SU-DHL-6 (cell line): ENCODE measurements at regions not wholly inside any gene's neighbourhood (a gene's known extent, or its start where the extent isn't known, plus 50 kb on each side); places are given as distances from the start of the nearest gene placed in this dataset.

Experiments
- H2AFZ ChIP-seq: fragments of 200-600 bp; sonication (generic); 2 replicates; pipeline ENCODE4 v1.6.1; 2014; ENCODE audit warnings: low read depth, mild to moderate bottlenecking, moderate library complexity, mixed read lengths, antibody characterized with exemption, low read length; ENCODE audit not compliant: severe bottlenecking
- H3F3A ChIP-seq: fragments of 200-600 bp; shearing (Covaris generic); 2 replicates; pipeline ENCODE4 v1.6.0; 2016; ENCODE audit warnings: antibody characterized with exemption, mild to moderate bottlenecking; ENCODE audit not compliant: insufficient read depth
- H3K27ac ChIP-seq: fragments of 200-600 bp; sonication (generic); 2 replicates; pipeline ENCODE4 v1.5.1; 2016; ENCODE audit warnings: low read depth, mild to moderate bottlenecking, low read length, moderate library complexity, mixed read lengths
- H3K27me3 ChIP-seq: fragments of 200-600 bp; sonication (generic), shearing (Covaris generic); 2 replicates; pipeline ENCODE4 v1.6.0; 2014; ENCODE audit warnings: mild to moderate bottlenecking, low read length
- H3K36me3 ChIP-seq: fragments of 200-600 bp; sonication (generic); 2 replicates; pipeline ENCODE4 v1.6.1; 2014; ENCODE audit warnings: mild to moderate bottlenecking, low read length, mixed read lengths
- H3K4me2 ChIP-seq: fragments of 300-600, 200-600 bp; shearing (Covaris generic), sonication (generic); 2 replicates; pipeline ENCODE4 v1.6.0; 2014; ENCODE audit warnings: low read length, low read depth, mild to moderate bottlenecking; ENCODE audit not compliant: poor library complexity, severe bottlenecking
- H3K4me3 ChIP-seq: fragments of 200-600 bp; sonication (generic); 2 replicates; pipeline ENCODE4 v1.5.1; 2014; ENCODE audit warnings: antibody characterized with exemption, low read length, mild to moderate bottlenecking, mixed read lengths; ENCODE audit not compliant: insufficient read depth, poor library complexity, severe bottlenecking
- H3K79me2 ChIP-seq: fragments of 200-600 bp; sonication (generic); 2 replicates; pipeline ENCODE4 v1.6.1; 2014; ENCODE audit warnings: mild to moderate bottlenecking, low read length, moderate library complexity; ENCODE audit not compliant: insufficient read depth
- H3K9ac ChIP-seq: fragments of 200-600 bp; sonication (generic); 2 replicates; pipeline ENCODE4 v1.7.0; 2014; ENCODE audit warnings: mild to moderate bottlenecking, low read length
- H3K9me2 ChIP-seq: fragments of 200-600 bp; sonication (generic); replicated peaks from 2 replicates; pipeline ENCODE4 v1.6.1; 2014; ENCODE audit warnings: low read length; ENCODE audit not compliant: insufficient read depth
- H3K9me3 ChIP-seq: fragments of 200-600 bp; sonication (generic); 2 replicates; pipeline ENCODE4 v1.6.1; 2014; ENCODE audit warnings: low read length, mixed read lengths; ENCODE audit not compliant: insufficient read depth
- H4K20me1 ChIP-seq: fragments of 200-600 bp; sonication (generic); 2 replicates; pipeline ENCODE4 v1.6.1; 2014; ENCODE audit warnings: low read depth, mild to moderate bottlenecking, antibody characterized with exemption, low read length, moderate library complexity, mixed read lengths
- EZH2phosphoT487 ChIP-seq: fragments of 200-600 bp; sonication (generic), shearing (Covaris generic); conservative IDR thresholded peaks from 2 replicates; pipeline ENCODE4 v1.6.1; 2018; ENCODE audit warnings: mild to moderate bottlenecking, antibody characterized with exemption, low read length, moderate library complexity, mixed read lengths
- TF ChIP-seq, protein P1 (sequence below): fragments of 200-600 bp; sonication (generic); IDR thresholded peaks from one replicate; pipeline ENCODE4 v1.5.1; 2017; ENCODE audit warnings: antibody characterized with exemption, mild to moderate bottlenecking, low read length, moderate library complexity; ENCODE audit not compliant: insufficient read depth, poor library complexity, severe bottlenecking

- Histone ChIP-seq H3K4me2 (no peak overlapping the region), H3K9ac (no peak overlapping the region), H3K27ac (no peak overlapping the region), H3K79me2 (no peaks in the 10 kb centered on the region), H2AFZ (no peak overlapping the region), H3K9me3 (no peaks in the 10 kb centered on the region), H3K9me2 (no peaks in the 10 kb centered on the region), H3K4me3 (no peak overlapping the region), H4K20me1 (no peaks in the 10 kb centered on the region), H3K36me3 (no peaks in the 10 kb centered on the region), H3F3A (no peaks in the 10 kb centered on the region), H3K27me3 (no peaks in the 10 kb centered on the region)
- no peak for TF ChIP-seq EZH2phosphoT487
Observed at GRCh38 chr2:136645236-136645828, 120.0 kb upstream of the THSD7B start.

GRCh38 chr2:136639651-136640050 lies 125.7 kb upstream of the THSD7B start:
- Histone ChIP-seq H3K9me3 (no peaks in the 10 kb centered on the region), H4K20me1 (no peaks in the 10 kb centered on the region)
- TF ChIP-seq EZH2phosphoT487 = no peak
- TF ChIP-seq, protein P1, sequence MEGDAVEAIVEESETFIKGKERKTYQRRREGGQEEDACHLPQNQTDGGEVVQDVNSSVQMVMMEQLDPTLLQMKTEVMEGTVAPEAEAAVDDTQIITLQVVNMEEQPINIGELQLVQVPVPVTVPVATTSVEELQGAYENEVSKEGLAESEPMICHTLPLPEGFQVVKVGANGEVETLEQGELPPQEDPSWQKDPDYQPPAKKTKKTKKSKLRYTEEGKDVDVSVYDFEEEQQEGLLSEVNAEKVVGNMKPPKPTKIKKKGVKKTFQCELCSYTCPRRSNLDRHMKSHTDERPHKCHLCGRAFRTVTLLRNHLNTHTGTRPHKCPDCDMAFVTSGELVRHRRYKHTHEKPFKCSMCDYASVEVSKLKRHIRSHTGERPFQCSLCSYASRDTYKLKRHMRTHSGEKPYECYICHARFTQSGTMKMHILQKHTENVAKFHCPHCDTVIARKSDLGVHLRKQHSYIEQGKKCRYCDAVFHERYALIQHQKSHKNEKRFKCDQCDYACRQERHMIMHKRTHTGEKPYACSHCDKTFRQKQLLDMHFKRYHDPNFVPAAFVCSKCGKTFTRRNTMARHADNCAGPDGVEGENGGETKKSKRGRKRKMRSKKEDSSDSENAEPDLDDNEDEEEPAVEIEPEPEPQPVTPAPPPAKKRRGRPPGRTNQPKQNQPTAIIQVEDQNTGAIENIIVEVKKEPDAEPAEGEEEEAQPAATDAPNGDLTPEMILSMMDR = no peak

DNA sequence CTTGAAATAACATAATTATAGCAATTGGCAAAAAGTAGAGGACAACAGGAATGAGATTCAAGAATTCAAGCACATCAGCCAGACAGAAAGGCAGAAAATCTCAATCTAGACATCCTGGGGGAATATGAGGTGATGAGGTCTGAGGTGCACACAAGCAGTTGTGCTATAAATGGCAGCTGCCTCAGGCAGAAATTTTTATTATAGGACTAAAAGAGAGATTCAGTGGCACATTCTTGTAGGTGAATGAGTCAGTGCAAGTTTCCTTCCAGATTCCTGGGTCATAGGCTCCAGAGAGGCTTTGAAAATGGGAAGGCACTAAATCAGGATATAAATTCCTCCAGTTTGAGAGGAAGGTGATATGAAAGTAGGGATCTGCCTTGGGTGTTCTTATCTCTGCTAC lies 127.2 kb upstream of the THSD7B start:
- no peak overlapping the region for H3K4me3 ChIP-seq
- H3K27ac ChIP-seq = no peak overlapping the region
- no peak overlapping the region for H3K4me2 ChIP-seq
- no peaks in the 10 kb centered on the region for H3K27me3 ChIP-seq
- no peaks in the 10 kb centered on the region for H3K36me3 ChIP-seq
- H3F3A ChIP-seq = no peaks in the 10 kb centered on the region
- TF ChIP-seq, protein P1 = no peak
- no peak for TF ChIP-seq EZH2phosphoT487
- H3K9me2 ChIP-seq = no peaks in the 10 kb centered on the region
- no peaks in the 10 kb centered on the region for H3K79me2 ChIP-seq
- H2AFZ ChIP-seq = no peak overlapping the region
- H4K20me1 ChIP-seq = no peaks in the 10 kb centered on the region
- no peak overlapping the region for H3K9ac ChIP-seq
- no peaks in the 10 kb centered on the region for H3K9me3 ChIP-seq

More at GRCh38 chr2:136639651-136640050, 125.7 kb upstream of the THSD7B start:
- Histone ChIP-seq H3K27ac (no peak overlapping the region), H3K36me3 (no peaks in the 10 kb centered on the region), H3K4me2 (no peak overlapping the region), H3K79me2 (no peaks in the 10 kb centered on the region), H3K4me3 (no peak overlapping the region), H3K9me2 (no peaks in the 10 kb centered on the region), H3F3A (no peaks in the 10 kb centered on the region), H3K27me3 (no peaks in the 10 kb centered on the region), H2AFZ (no peak overlapping the region), H3K9ac (no peak overlapping the region)

DNA sequence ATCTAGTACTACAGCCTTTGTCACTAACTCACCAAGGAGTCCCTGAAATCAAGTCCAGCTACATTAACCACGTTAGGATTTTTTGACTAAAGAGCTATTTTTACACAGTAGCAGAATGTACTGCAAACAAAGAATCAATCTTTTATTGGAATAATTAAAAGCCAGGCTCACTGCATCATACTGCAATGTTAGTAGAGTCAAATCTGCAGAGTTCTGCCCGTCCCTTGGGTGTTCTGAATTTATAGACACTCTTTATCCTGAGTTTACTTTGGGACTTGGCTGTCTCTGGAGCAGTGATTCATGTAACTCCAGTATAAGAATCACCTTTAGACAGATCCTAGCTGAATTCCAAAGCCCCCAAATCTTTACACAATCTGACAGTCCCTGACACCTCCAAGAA lies 127.9 kb upstream of the THSD7B start:
- Histone ChIP-seq H3K27ac (no peak overlapping the region), H3K27me3 (no peaks in the 10 kb centered on the region), H3F3A (no peaks in the 10 kb centered on the region), H3K36me3 (no peaks in the 10 kb centered on the region), H3K9ac (no peak overlapping the region), H3K9me3 (no peaks in the 10 kb centered on the region), H2AFZ (no peak overlapping the region), H3K4me3 (no peak overlapping the region), H3K4me2 (no peak overlapping the region), H3K9me2 (no peaks in the 10 kb centered on the region), H4K20me1 (no peaks in the 10 kb centered on the region), H3K79me2 (no peaks in the 10 kb centered on the region)
- TF ChIP-seq, protein P1 = no peak
- no peak for TF ChIP-seq EZH2phosphoT487
